Tibial nerve (tissue), 4 donors: ENCODE measurements at regions not wholly inside any gene's neighbourhood (a gene's known extent, or its start where the extent isn't known, plus 50 kb on each side); places are given as distances from the start of the nearest gene placed in this dataset.

ENCODE experiments used
- DNase-seq, 2 donors: peaks; one replicate each; pipeline ENCODE4 v3.0.0-alpha.2; 2019; ENCODE audit warnings: low spot score in 2 of 2
- H3K27ac ChIP-seq, 4 donors: fragments of 200-600 bp; sonication (generic) in 3 of 4; one replicate each; pipeline ENCODE4 v1.5.1; 2017 to 2019; ENCODE audit warnings: mild to moderate bottlenecking in 1 of 4
- H3K27me3 ChIP-seq, 2 donors: fragments of 200-600 bp; sonication (generic) in 1 of 2; one replicate each; pipeline versions ENCODE4 v1.5.1 to v1.6.0; 2017 to 2019
- H3K36me3 ChIP-seq, 3 donors: fragments of 200-600 bp; sonication (generic); one replicate each; pipeline ENCODE4 v1.5.1; 2018 to 2019
- H3K4me1 ChIP-seq, 4 donors: fragments of 200-600 bp; sonication (generic) in 3 of 4; one replicate each; pipeline ENCODE4 v1.5.1; 2017 to 2019
- H3K4me3 ChIP-seq, 4 donors: fragments of 200-600 bp; sonication (generic) in 3 of 4; one replicate each; pipeline ENCODE4 v1.5.1; 2017 to 2019; ENCODE audit warnings: mild to moderate bottlenecking in 1 of 4, moderate library complexity in 1 of 4
- H3K9me3 ChIP-seq, 4 donors: fragments of 200-600 bp; sonication (generic) in 3 of 4; one replicate each; pipeline ENCODE4 v1.5.1; 2017 to 2019
- CTCF ChIP-seq, 5 experiments: fragments of 200-600 bp in 3 of 5; fragments of 450-650 bp in 2 of 5; sonication (generic) in 3 of 5; IDR thresholded peaks; one replicate each; pipeline ENCODE4 v1.5.1; 2016 to 2019; ENCODE audit warnings: antibody characterized with exemption in 5 of 5, mild to moderate bottlenecking in 3 of 5, moderate library complexity in 2 of 5
- EP300 ChIP-seq, 2 donors: sonication (generic); formaldehyde crosslinking; IDR thresholded peaks; one replicate each; pipeline ENCODE4 v1.6.1; 2017; ENCODE audit warnings: antibody characterized with exemption in 2 of 2, mild to moderate bottlenecking in 1 of 2
- POLR2A ChIP-seq, 2 donors: fragments of 450-650 bp; IDR thresholded peaks; one replicate each; pipeline ENCODE4 v1.6.1; 2017; ENCODE audit warnings: antibody characterized with exemption in 2 of 2, mild to moderate bottlenecking in 2 of 2, moderate library complexity in 2 of 2
- WGBS, 2 donors: methylation state at CpG; one replicate each; pipeline ENCODE4 v1.1.5; 2018; 5-methylcytosine and 5-hydroxymethylcytosine counted together

- no peaks in the 10 kb centered on the region for H3K27me3 ChIP-seq
- H3K9me3 ChIP-seq, result peaks cover 0 to 10% (median under 1%) of the 10 kb centered on the region in 4 donors
- no peaks in the 10 kb centered on the region for H3K4me1 ChIP-seq
- no peak for TF ChIP-seq EP300 (IDR thresholded peaks at IDR 0.05)
- no peak for TF ChIP-seq CTCF (IDR thresholded peaks at IDR 0.05)
- TF ChIP-seq POLR2A (IDR thresholded peaks at IDR 0.05), result no peak
- 70 to 78% methylated on average over 7 of the region's 7 CpGs for WGBS, 2 donors
- H3K36me3 ChIP-seq, result no peaks in the 10 kb centered on the region
- H3K4me3 ChIP-seq, result no peak overlapping the region
- H3K27ac ChIP-seq, result no peak overlapping the region
- DNase-seq, result no peak
Observed at GRCh38 chr9:113753398-113754119, 122.5 kb upstream of the ZNF618 start.

GRCh38 chr9:113754739-113755138 is 121.4 kb upstream of the ZNF618 start:
- H3K36me3 ChIP-seq, result no peaks in the 10 kb centered on the region
- 72 to 74% methylated on average over 2 of the region's 2 CpGs for WGBS, 2 donors
- no peaks in the 10 kb centered on the region for H3K4me1 ChIP-seq
- H3K27ac ChIP-seq, result no peak overlapping the region
- no peaks in the 10 kb centered on the region for H3K27me3 ChIP-seq
- no peak for DNase-seq
- no peak overlapping the region for H3K4me3 ChIP-seq
- H3K9me3 ChIP-seq, result peaks cover 0 to 9% (median 0%) of the 10 kb centered on the region in 4 donors
- no peak for TF ChIP-seq POLR2A (IDR thresholded peaks at IDR 0.05)
- TF ChIP-seq CTCF (IDR thresholded peaks at IDR 0.05), result no peak
- no peak for TF ChIP-seq EP300 (IDR thresholded peaks at IDR 0.05)

- H3K36me3 ChIP-seq, result no peaks in the 10 kb centered on the region
- no peaks in the 10 kb centered on the region for H3K4me1 ChIP-seq
- no peak overlapping the region for H3K27ac ChIP-seq
- H3K9me3 ChIP-seq, result peaks cover 0 to 15% (median 0%) of the 10 kb centered on the region in 4 donors
- H3K4me3 ChIP-seq, result no peak overlapping the region
- 77 to 81% methylated on average over 4 of the region's 4 CpGs for WGBS, 2 donors
- TF ChIP-seq CTCF (IDR thresholded peaks at IDR 0.05), result no peak
- TF ChIP-seq POLR2A (IDR thresholded peaks at IDR 0.05), result no peak
- no peak for TF ChIP-seq EP300 (IDR thresholded peaks at IDR 0.05)
- no peaks in the 10 kb centered on the region for H3K27me3 ChIP-seq
- DNase-seq, result no peak
Observed at GRCh38 chr9:113755433-113755832, 120.7 kb upstream of the ZNF618 start.

- Histone ChIP-seq H3K36me3 (no peaks in the 10 kb centered on the region), H3K27ac (no peak overlapping the region), H3K4me3 (no peak overlapping the region), H3K27me3 (no peaks in the 10 kb centered on the region), H3K9me3 (peaks cover 0 to 15% (median 0%) of the 10 kb centered on the region in 4 donors), H3K4me1 (no peaks in the 10 kb centered on the region)
- TF ChIP-seq CTCF (IDR thresholded peaks at IDR 0.05) (no peak), POLR2A (IDR thresholded peaks at IDR 0.05) (no peak), EP300 (IDR thresholded peaks at IDR 0.05) (no peak)
- 86 to 95% methylated on average over 3 of the region's 3 CpGs for WGBS, 2 donors
- DNase-seq, result no peak
Observed at GRCh38 chr9:113756476-113757192, 119.5 kb upstream of the ZNF618 start.

GRCh38 chr9:113763429-113763828 is 112.7 kb upstream of the ZNF618 start:
- no peak overlapping the region for H3K4me3 ChIP-seq
- no peaks in the 10 kb centered on the region for H3K36me3 ChIP-seq
- H3K27ac ChIP-seq, result no peak overlapping the region
- no peaks in the 10 kb centered on the region for H3K27me3 ChIP-seq
- H3K9me3 ChIP-seq, result peaks cover 0 to 15% (median 0%) of the 10 kb centered on the region in 4 donors
- TF ChIP-seq CTCF (IDR thresholded peaks at IDR 0.05), result no peak
- TF ChIP-seq EP300 (IDR thresholded peaks at IDR 0.05), result no peak
- TF ChIP-seq POLR2A (IDR thresholded peaks at IDR 0.05), result no peak
- H3K4me1 ChIP-seq, result no peaks in the 10 kb centered on the region
- DNase-seq, result no peak
